ENCODE measurements at regions not wholly inside any gene's neighbourhood (a gene's known extent, or its start where the extent isn't known, plus 50 kb on each side); places are given as distances from the start of the nearest gene placed in this dataset.

- no peak for DNase-seq
These were observed 135.2 kb upstream of the ACVR2A start for GRCh38 chr2:147709655-147710054.

GRCh38 chr2:147703171-147703570 lies 141.7 kb upstream of the ACVR2A start:
- DNase-seq: no peak

- DNase-seq: no peak
These were observed 146.7 kb upstream of the ACVR2A start for GRCh38 chr2:147698166-147698565.

- no peak for DNase-seq
These were observed 148.4 kb upstream of the ACVR2A start for GRCh38 chr2:147696426-147696825.

- DNase-seq: peak; percentile 93
These were observed 155.5 kb upstream of the ACVR2A start for GRCh38 chr2:147689220-147689909.

- peak; percentile 44 for DNase-seq
These were observed 156.6 kb upstream of the ACVR2A start for GRCh38 chr2:147688242-147688641.

- DNase-seq: no peak
These were observed 158.5 kb upstream of the ACVR2A start for GRCh38 chr2:147686365-147686764.

- no peak for DNase-seq
These were observed 159.9 kb upstream of the ACVR2A start for GRCh38 chr2:147684903-147685302.

GRCh38 chr2:147683380-147683779 lies 161.4 kb upstream of the ACVR2A start:
- DNase-seq: no peak

GRCh38 chr2:147681093-147681492 lies 163.7 kb upstream of the ACVR2A start:
- no peak for DNase-seq

- no peak for DNase-seq
These were observed 164.8 kb upstream of the ACVR2A start for GRCh38 chr2:147679955-147680531.

- DNase-seq: no peak
These were observed 165.5 kb upstream of the ACVR2A start for GRCh38 chr2:147679191-147679954.

GRCh38 chr2:147665105-147665504 lies 179.7 kb upstream of the ACVR2A start:
- peak; percentile 23 for DNase-seq

- DNase-seq: no peak
These were observed 180.9 kb upstream of the ACVR2A start for GRCh38 chr2:147663962-147664361.

- peak; percentile 61 for DNase-seq
These were observed 181.5 kb upstream of the ACVR2A start for GRCh38 chr2:147663153-147663961.

- DNase-seq: no peak
These were observed 182.6 kb upstream of the ACVR2A start for GRCh38 chr2:147662221-147662620.

GRCh38 chr2:147660680-147661079 lies 184.1 kb upstream of the ACVR2A start:
- no peak for DNase-seq

- DNase-seq: no peak
These were observed 185.8 kb upstream of the ACVR2A start for GRCh38 chr2:147659051-147659450.

GRCh38 chr2:147657086-147658000 lies 187.5 kb upstream of the ACVR2A start:
- DNase-seq: no peak

- DNase-seq: no peak
These were observed 194.8 kb upstream of the ACVR2A start for GRCh38 chr2:147649998-147650397.

- no peak for DNase-seq
These were observed 195.5 kb upstream of the ACVR2A start for GRCh38 chr2:147649286-147649685.

- DNase-seq: no peak
These were observed 196.4 kb upstream of the ACVR2A start for GRCh38 chr2:147648471-147648870.
